ENCODE measurements at regions not wholly inside any gene's neighbourhood (a gene's known extent, or its start where the extent isn't known, plus 50 kb on each side); places are given as distances from the start of the nearest gene placed in this dataset.
A peak's percentile ranks its signal among the peaks of the same experiment; 100 is the strongest.

DNA sequence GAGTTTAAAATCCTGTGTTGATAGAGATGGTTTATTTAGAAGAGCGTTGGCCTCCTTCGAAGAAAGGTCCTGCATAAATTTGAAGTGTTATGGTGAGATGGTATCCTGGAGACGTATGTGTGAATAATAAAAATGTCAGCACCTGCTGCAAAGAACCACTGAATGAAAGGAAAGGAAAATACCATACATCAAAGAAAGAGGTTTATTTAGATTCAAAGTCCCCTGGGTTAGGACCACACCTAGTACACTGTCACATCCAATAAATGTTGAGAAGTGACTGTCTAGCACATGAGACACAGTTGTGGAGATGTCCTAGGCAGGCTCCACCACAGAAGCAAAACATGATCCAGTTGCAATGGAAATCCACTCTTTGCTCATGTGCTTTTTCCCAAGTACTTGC, 214.7 kb downstream of the PAX1 start:
- ATAC-seq (no peak), DNase-seq (no peak)
- Mint-ChIP-seq H3K9me3 (peaks cover 10 to 38% of the 10 kb centered on the region in 2 donors), H3K27me3 (no peaks in the 10 kb centered on the region), H3K27ac (no peak overlapping the region), H3K4me3 (no peak overlapping the region), H3K4me1 (no peaks in the 10 kb centered on the region)

DNA sequence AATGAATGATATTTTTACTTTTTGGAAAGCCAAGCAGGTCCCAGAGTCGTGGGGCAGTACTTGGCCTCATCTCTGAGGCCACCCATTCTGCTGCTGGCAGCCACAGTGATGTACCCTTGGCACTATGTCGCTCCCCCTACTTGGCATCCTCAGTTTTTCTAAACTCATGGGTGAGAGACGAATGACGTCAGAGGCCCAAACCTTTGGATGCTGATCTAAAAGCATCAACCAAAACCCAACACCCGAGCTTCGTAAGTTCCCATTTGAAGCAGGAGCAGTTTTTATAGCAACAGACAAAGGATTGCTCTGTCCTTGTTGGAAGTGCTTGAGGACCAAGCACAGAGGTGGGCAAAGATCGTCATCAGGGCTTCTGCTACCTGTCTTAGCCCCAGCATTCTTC, 212.9 kb downstream of the PAX1 start:
- Mint-ChIP-seq H3K27ac (no peak overlapping the region), H3K27me3 (no peaks in the 10 kb centered on the region), H3K9me3 (peaks cover 4 to 31% of the 10 kb centered on the region in 2 donors), H3K4me3 (no peak overlapping the region), H3K4me1 (no peaks in the 10 kb centered on the region)
- ATAC-seq (no peak), DNase-seq (no peak)

DNA sequence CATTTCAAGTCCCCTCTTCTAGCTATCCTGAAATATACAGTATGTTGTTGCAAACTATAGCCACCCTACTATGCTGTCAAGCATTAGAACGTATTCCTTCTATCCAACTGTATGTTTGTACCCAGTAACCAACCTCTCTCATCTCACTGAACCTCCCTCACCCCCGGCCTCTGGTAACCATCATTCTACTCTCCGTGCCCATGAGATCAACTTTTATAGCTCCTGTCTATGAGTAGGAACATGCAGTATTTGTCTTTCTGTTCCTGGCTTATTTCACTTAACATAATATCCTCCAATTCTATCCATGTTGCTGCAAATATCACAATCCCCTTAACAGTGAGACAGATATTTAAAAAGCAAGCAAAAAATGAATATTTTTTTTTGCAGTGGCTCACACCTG, 196.9 kb downstream of the PAX1 start:
- Mint-ChIP-seq H3K9me3 (no peaks in the 10 kb centered on the region), H3K4me1 (no peaks in the 10 kb centered on the region), H3K27ac (no peak overlapping the region), H3K4me3 (no peak overlapping the region), H3K27me3 (no peaks in the 10 kb centered on the region)
- ATAC-seq (no peak), DNase-seq (no peak)

DNA sequence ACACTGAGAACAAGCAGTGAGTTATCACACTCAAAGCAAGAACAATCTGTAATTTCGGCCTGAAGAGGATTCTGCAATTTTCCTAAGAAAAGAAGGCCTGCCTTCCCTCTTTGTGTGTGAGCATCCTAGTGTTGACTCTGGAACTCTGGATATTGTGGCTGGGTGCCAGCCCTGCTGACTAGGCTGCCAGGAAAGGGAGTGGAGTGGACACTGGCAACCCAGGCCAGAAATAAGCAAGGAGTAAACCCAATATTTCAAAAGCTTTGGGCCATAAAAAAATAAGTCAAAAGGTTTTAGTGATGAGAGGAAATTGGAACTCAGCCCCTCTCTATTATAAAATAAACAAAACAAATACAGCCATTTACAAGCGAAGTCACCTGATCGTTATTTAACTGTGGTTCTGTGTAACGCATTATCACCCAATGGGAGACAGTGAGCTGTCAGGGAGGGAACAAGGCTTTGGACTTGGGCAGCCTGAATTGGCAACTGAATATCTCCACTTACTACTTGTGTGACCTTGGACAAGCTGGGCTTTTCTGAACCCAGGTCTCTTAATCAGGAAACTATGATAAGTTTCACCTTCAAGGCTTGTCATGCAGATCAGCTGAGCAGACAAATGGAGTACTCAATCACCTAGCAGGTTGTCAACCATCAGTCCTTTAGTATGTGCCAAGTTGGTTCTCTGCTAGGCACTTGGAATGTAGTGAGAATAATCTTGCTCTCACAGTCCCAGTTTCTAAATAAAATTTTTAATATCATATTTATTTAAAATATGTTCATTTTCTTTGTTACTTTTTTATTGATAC, 196.2 kb downstream of the PAX1 start:
- no peak overlapping the region for H3K27ac Mint-ChIP-seq
- H3K4me3 Mint-ChIP-seq: no peak overlapping the region
- no peak for ATAC-seq

DNA sequence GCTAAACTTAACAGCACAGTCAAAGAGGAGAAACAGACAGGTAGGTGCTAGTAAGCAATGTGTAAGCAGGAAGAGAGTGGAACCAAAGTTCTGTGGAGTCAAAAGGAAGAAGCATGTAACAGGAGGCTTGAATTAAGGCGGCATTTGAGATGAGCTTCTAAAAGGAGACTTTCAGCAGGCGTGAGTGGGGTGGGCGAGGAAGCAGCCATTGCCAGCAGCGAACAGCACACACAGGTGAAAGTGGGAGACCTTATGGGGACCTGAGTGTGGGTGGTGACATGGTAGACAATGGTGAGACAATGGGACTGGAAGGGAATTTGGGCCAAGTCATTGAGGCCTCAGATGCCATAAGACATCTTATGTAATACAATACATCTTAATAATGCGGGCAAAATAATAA, 195.0 kb downstream of the PAX1 start:
- peak overlapping the region in 1 of 2 donors; percentile 29 for H3K27ac Mint-ChIP-seq
- no peaks in the 10 kb centered on the region for H3K4me1 Mint-ChIP-seq
- ATAC-seq (no peak), DNase-seq (no peak)
- H3K27me3 Mint-ChIP-seq: no peaks in the 10 kb centered on the region
- no peak overlapping the region for H3K4me3 Mint-ChIP-seq
- no peaks in the 10 kb centered on the region for H3K9me3 Mint-ChIP-seq

More for the DNA sequence above, 196.2 kb downstream of the PAX1 start:
- no peak for DNase-seq
- Mint-ChIP-seq H3K4me1 (no peaks in the 10 kb centered on the region), H3K27me3 (no peaks in the 10 kb centered on the region), H3K9me3 (no peaks in the 10 kb centered on the region)

DNA sequence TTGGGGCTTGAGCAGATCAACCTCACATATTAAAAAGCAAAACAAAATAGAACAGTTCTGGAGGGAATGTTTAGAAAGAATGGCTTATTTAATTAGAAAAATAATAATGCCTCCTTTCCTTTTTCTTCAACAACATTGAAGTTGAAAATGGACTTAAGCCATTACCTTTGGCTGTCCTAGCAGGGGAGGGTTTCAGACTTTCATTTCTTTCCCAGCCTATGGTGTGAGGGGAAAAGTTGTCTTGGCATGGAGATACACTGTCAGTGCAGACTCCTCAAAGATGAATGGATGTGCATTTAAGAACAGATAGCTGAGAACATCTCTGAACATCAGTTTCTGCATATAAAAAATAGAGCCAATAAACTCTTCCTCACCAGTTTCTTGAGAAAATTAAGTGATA, 169.5 kb downstream of the PAX1 start:
- Mint-ChIP-seq H3K27ac (no peak overlapping the region), H3K4me3 (no peak overlapping the region), H3K27me3 (no peaks in the 10 kb centered on the region), H3K4me1 (no peaks in the 10 kb centered on the region), H3K9me3 (peaks cover 11 to 14% of the 10 kb centered on the region in 2 donors)
- DNase-seq (no peak), ATAC-seq (no peak)

DNA sequence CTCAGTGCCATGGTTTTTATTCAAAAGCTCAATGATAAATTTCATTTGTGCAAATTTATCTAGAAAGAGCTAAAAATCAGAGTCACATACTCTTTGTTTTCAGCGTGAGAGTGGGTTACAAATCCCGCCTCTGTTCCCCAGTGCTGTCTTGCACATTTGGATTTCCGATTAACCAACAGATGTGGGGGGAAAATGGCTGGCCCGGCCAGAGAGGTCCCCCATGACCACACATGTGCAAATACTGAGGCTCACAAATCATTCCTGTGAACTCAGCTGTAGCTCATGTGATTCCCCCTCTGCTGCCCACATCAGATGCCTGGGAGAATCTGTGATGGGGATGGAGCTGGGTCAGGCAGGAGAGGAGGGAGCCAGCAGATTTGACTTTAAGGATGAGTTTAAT, 168.7 kb downstream of the PAX1 start:
- H3K27me3 Mint-ChIP-seq: no peaks in the 10 kb centered on the region
- no peaks in the 10 kb centered on the region for H3K4me1 Mint-ChIP-seq
- no peak overlapping the region for H3K27ac Mint-ChIP-seq
- H3K4me3 Mint-ChIP-seq: no peak overlapping the region
- peaks cover 11 to 14% of the 10 kb centered on the region in 2 donors for H3K9me3 Mint-ChIP-seq
- no peak for ATAC-seq
- no peak for DNase-seq

DNA sequence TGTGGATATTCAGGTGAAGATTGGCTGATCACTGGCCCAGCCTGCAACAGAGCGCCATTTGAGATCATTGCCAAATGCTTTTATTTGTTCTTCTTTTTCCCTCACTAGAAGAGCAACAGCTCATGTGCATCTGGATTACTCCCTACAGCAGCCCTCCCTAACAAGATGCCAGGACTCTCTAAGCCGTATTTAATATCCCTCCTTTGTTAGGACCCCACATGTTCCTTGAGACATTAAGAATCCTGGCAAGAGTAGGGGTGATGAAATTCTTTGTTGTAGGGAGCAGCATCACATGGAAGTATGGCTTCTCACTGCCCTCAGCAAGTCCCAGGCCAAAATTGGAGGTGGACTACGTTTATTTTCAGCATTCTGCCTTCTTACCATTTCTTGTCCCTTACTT, 167.8 kb downstream of the PAX1 start:
- no peaks in the 10 kb centered on the region for H3K4me1 Mint-ChIP-seq
- H3K4me3 Mint-ChIP-seq: no peak overlapping the region
- ATAC-seq: no peak
- no peak overlapping the region for H3K27ac Mint-ChIP-seq
- no peak for DNase-seq
- no peaks in the 10 kb centered on the region for H3K27me3 Mint-ChIP-seq
- peaks cover 11 to 14% of the 10 kb centered on the region in 2 donors for H3K9me3 Mint-ChIP-seq

DNA sequence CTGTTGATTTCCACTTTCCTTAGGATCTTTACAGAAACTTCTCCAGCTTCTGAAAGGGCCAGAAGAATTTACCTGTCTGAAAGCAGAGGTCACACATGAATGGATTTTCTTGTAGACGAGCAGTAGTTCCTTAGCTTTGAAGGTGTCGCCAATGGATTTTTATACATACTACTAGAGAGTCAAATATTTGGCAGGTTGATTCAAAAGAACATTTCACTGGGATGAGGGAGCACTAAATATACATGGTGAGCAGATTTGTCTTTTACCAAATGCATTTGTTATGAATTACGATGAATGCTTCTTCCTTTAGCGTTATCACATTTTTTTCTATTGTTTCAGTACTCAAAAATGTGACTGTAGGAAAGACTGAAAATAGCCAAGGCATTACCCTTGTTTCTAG, 162.3 kb downstream of the PAX1 start:
- Mint-ChIP-seq H3K4me3 (no peak overlapping the region), H3K27me3 (no peaks in the 10 kb centered on the region), H3K9me3 (peaks cover 0 to 3% of the 10 kb centered on the region in 2 donors), H3K4me1 (no peaks in the 10 kb centered on the region), H3K27ac (no peak overlapping the region)
- DNase-seq: no peak
- ATAC-seq: no peak

DNA sequence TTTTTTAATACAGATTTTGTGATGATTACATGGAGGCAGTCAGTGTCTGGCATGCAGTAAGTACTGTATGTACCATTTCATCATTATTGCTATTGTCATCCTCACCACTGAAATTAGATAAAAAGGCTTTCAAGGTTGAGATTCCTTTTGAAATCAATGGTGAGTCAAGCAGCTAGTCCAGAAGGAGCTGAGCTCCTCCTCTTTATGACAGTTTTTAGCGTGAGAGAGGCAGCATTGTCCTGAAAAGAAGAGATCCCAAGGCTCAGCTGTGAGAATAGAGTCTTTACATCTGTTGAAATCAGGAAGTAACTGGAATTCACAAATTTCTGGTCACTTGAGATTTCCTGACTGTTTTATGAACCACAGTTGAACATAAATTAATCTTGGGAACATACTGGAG, 161.9 kb downstream of the PAX1 start:
- Mint-ChIP-seq H3K27me3 (no peaks in the 10 kb centered on the region), H3K4me1 (no peaks in the 10 kb centered on the region), H3K9me3 (peaks cover 4 to 8% of the 10 kb centered on the region in 2 donors), H3K4me3 (no peak overlapping the region), H3K27ac (no peak overlapping the region)
- no peak for DNase-seq
- no peak for ATAC-seq

DNA sequence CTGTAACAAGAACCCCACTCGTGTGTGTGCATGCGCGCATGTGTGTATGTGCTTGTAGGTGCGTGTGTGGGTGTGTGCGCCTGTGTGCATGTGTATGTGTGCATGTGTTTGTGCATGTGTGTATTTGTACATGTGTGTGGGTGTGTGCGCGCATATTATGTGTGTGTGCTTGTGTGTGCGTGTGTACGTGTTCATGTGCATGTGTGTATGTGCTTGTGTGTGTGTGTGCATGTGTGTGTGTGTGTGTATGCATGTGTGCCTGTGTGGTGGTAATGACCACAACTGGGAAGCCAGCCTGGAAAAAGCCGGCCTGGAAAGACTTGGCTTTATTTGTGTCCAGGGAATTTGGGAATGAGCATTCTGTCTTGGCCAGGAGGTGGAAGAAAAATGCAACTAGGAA, 157.5 kb downstream of the PAX1 start:
- no peak for ATAC-seq
- Mint-ChIP-seq H3K27me3 (no peaks in the 10 kb centered on the region), H3K27ac (no peak overlapping the region), H3K9me3 (peaks cover 8 to 37% of the 10 kb centered on the region in 2 donors), H3K4me3 (no peak overlapping the region), H3K4me1 (no peaks in the 10 kb centered on the region)
- DNase-seq: no peak

DNA sequence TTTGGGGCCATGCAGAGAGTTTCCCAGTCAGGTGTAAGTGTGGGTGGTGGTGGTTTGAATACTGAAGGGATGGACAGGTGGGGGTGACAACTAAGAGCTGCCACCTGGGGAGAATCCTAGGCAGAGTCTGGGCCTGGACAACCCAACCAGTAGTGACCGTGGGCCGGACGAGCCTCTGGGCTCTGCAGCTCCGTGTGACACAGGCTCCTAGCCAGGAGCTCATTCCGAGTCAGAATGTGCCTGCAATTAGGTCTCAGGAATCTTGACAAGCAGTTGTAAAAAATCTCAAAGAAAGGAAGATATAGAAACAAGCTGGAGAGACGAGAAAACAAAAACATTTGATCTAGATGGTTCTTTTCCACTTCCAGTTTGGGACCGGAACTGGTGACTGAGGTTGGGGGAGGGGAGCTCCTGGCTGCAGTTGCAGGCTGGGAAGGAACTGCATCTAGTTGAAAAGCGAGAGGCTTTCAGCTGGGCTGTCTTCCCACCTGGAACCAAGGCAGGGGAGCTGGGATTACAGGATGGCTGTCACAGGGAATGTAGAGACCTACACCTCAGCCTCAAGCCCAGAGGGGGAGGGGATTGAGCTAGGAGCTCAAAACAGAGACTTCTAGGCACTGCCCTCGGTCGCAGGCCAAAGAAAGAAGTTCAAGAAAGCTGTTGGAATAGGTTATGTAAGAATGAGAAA, 156.9 kb downstream of the PAX1 start:
- no peak overlapping the region for H3K4me3 Mint-ChIP-seq
- DNase-seq (no peak), ATAC-seq (no peak)
- H3K27me3 Mint-ChIP-seq: no peaks in the 10 kb centered on the region
- no peak overlapping the region for H3K27ac Mint-ChIP-seq
- H3K4me1 Mint-ChIP-seq: no peaks in the 10 kb centered on the region
- peaks cover 8 to 42% of the 10 kb centered on the region in 2 donors for H3K9me3 Mint-ChIP-seq

DNA sequence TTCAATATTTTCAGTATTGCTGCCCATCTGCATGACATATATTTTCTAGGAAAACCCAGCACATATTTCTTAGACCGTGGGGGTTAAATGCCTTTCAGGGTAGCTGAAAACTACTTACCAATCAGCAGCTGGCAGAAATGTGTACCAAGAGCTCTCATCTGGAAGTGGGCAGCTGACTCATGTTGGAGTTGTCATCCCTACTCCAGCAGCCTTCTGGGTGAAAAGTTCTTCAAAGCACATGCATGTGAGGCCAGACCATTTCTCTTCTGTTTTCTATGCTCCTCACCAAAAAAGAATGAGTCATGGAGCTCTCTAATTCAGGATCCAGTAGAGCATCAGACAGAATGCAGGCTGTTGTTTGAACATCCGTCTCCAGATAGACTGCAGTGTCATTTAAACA, 135.5 kb downstream of the PAX1 start:
- H3K4me3 Mint-ChIP-seq: no peak overlapping the region
- ATAC-seq (no peak), DNase-seq (no peak)
- no peaks in the 10 kb centered on the region for H3K4me1 Mint-ChIP-seq
- H3K27ac Mint-ChIP-seq: no peak overlapping the region
- peaks cover 4 to 8% of the 10 kb centered on the region in 2 donors for H3K9me3 Mint-ChIP-seq
- no peaks in the 10 kb centered on the region for H3K27me3 Mint-ChIP-seq

DNA sequence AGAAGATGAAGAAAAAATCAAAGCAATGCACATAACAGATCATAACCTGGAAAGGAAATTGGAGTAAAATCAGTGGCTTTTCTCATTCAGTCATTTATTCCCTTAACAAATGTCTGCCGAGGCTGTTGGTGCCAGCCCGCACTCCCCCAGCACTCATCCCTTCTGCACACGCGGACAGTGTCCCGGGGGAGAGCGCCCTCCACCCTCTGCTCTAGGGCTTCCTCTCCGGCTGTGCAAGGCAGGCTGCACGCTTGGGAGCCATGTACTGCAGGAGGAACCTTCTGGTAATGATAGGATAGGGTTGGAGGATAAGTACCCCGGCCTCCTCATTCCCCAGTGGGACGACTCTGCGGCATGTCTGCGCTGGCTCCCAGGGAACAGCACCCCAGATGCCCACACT, 134.5 kb downstream of the PAX1 start:
- H3K9me3 Mint-ChIP-seq: peaks cover 0 to 8% of the 10 kb centered on the region in 2 donors
- H3K27ac Mint-ChIP-seq: no peak overlapping the region
- no peaks in the 10 kb centered on the region for H3K27me3 Mint-ChIP-seq
- DNase-seq (no peak), ATAC-seq (no peak)
- H3K4me3 Mint-ChIP-seq: no peak overlapping the region
- no peaks in the 10 kb centered on the region for H3K4me1 Mint-ChIP-seq

DNA sequence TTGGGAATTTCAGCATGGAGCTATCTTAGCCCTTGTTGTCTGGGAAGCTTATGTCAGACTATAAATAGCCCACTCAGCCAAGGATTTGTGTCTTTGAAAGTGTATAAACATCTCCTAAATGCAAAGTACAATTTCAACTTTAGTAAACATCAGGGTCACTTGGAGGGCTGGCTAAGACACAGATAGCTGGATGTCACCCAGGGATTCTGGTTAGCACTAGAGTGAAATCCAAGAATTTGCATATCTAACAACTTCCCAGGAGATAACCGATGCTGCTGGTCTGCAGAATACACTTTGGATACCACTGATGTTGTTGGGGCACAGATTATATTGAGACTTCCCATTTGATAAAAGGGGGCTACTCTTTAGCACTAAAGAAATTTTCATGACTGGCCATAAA, 130.9 kb downstream of the PAX1 start:
- H3K27me3 Mint-ChIP-seq: no peaks in the 10 kb centered on the region
- H3K27ac Mint-ChIP-seq: no peak overlapping the region
- no peak for DNase-seq
- H3K4me1 Mint-ChIP-seq: no peaks in the 10 kb centered on the region
- no peak for ATAC-seq
- H3K9me3 Mint-ChIP-seq: peaks cover 0 to 14% of the 10 kb centered on the region in 2 donors
- H3K4me3 Mint-ChIP-seq: no peak overlapping the region

DNA sequence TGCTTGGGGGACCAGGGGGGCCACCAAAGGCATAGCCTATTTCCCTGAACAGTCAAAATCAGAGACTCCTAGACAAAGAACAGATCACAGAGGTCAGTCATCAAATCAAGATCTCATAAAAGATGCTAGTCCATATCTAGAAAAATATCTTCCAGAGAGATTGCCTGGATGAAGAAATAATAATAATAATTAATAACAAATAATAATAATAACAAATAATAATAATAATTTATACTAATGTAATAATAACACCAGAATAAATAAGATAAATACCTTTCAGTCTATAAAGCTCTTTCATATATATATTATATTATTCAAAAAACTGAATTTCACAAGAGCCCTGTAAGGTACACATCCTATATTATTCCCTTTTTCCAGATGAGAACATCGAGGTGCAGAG, 129.6 kb downstream of the PAX1 start:
- DNase-seq (no peak), ATAC-seq (no peak)
- Mint-ChIP-seq H3K27me3 (no peaks in the 10 kb centered on the region), H3K4me3 (no peak overlapping the region), H3K4me1 (no peaks in the 10 kb centered on the region), H3K27ac (no peak overlapping the region), H3K9me3 (peaks cover 0 to 8% of the 10 kb centered on the region in 2 donors)
